ENCODE measurements at regions not wholly inside any gene's neighbourhood (a gene's known extent, or its start where the extent isn't known, plus 50 kb on each side); places are given as distances from the start of the nearest gene placed in this dataset.

GRCh38 chrX:95029571-95029970 lies 1355.6 kb downstream of the FAM133A start:
- TF ChIP-seq, protein P1, sequence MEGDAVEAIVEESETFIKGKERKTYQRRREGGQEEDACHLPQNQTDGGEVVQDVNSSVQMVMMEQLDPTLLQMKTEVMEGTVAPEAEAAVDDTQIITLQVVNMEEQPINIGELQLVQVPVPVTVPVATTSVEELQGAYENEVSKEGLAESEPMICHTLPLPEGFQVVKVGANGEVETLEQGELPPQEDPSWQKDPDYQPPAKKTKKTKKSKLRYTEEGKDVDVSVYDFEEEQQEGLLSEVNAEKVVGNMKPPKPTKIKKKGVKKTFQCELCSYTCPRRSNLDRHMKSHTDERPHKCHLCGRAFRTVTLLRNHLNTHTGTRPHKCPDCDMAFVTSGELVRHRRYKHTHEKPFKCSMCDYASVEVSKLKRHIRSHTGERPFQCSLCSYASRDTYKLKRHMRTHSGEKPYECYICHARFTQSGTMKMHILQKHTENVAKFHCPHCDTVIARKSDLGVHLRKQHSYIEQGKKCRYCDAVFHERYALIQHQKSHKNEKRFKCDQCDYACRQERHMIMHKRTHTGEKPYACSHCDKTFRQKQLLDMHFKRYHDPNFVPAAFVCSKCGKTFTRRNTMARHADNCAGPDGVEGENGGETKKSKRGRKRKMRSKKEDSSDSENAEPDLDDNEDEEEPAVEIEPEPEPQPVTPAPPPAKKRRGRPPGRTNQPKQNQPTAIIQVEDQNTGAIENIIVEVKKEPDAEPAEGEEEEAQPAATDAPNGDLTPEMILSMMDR (IDR thresholded peaks at IDR 0.05; ENCODE audit: low read depth, low read length): no peak
- H3K4me3 ChIP-seq (ENCODE audit: low read depth, low read length): no peak overlapping the region
- in situ Hi-C loops (cut with HindIII; ENCODE audit: low sequenced_read_pairs): no loop called here
- DNase-seq (ENCODE audit: low read depth, low spot score): no peak

- in situ Hi-C loops (cut with HindIII; ENCODE audit: low sequenced_read_pairs): no loop called here
- DNase-seq (ENCODE audit: low read depth, low spot score): no peak
- TF ChIP-seq, protein P1 (IDR thresholded peaks at IDR 0.05; ENCODE audit: low read depth, low read length): no peak
- no peak overlapping the region for H3K4me3 ChIP-seq (ENCODE audit: low read depth, low read length)
Measured at GRCh38 chrX:95040104-95040503, 1366.1 kb downstream of the FAM133A start.

DNA sequence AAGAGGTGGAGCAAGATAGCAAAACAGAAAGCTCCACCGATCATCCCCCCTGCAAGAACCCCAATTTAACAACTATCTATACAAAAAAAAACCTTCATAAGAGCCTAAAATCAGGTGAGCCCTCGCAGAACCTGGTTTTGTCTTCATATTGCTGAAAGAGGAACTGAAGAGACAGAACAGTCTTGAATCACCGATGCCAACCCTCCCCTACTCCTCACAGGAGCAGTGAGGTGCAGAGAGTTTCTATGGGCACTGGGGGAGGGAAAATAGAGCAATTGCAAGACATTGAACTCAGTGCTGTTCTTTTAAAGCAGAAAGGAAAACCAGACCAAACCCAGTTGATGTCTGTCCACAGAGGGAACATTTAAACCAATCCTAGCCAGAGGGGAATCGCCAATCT lies 1370.3 kb downstream of the FAM133A start:
- in situ Hi-C loops (cut with HindIII; ENCODE audit: low sequenced_read_pairs): no loop called here
- H3K4me3 ChIP-seq (ENCODE audit: low read depth, low read length): no peak overlapping the region
- TF ChIP-seq, protein P1 (IDR thresholded peaks at IDR 0.05; ENCODE audit: low read depth, low read length): no peak
- no peak for DNase-seq (ENCODE audit: low read depth, low spot score)

GRCh38 chrX:95055991-95056390 lies 1382.0 kb downstream of the FAM133A start:
- H3K4me3 ChIP-seq (ENCODE audit: low read depth, low read length): no peak overlapping the region
- TF ChIP-seq, protein P1 (IDR thresholded peaks at IDR 0.05; ENCODE audit: low read depth, low read length): no peak
- in situ Hi-C loops (cut with HindIII; ENCODE audit: low sequenced_read_pairs): no loop called here
- DNase-seq (ENCODE audit: low read depth, low spot score): no peak

- H3K4me3 ChIP-seq (ENCODE audit: low read depth, low read length): no peak overlapping the region
- in situ Hi-C loops (cut with HindIII; ENCODE audit: low sequenced_read_pairs): no loop called here
- TF ChIP-seq, protein P1 (IDR thresholded peaks at IDR 0.05; ENCODE audit: low read depth, low read length): peak; percentile 32
- DNase-seq (ENCODE audit: low read depth, low spot score): peak; percentile 49
Measured at GRCh38 chrX:95056901-95057300, 1382.9 kb downstream of the FAM133A start.

GRCh38 chrX:95057341-95057740 lies 1383.3 kb downstream of the FAM133A start:
- peak; percentile 54 for DNase-seq (ENCODE audit: low read depth, low spot score)
- in situ Hi-C loops (cut with HindIII; ENCODE audit: low sequenced_read_pairs): no loop called here
- TF ChIP-seq, protein P1 (IDR thresholded peaks at IDR 0.05; ENCODE audit: low read depth, low read length): no peak
- no peak overlapping the region for H3K4me3 ChIP-seq (ENCODE audit: low read depth, low read length)

GRCh38 chrX:95058815-95059214 lies 1384.8 kb downstream of the FAM133A start:
- TF ChIP-seq, protein P1 (IDR thresholded peaks at IDR 0.05; ENCODE audit: low read depth, low read length): no peak
- peak; percentile 82 for DNase-seq (ENCODE audit: low read depth, low spot score)
- no peak overlapping the region for H3K4me3 ChIP-seq (ENCODE audit: low read depth, low read length)
- in situ Hi-C loops (cut with HindIII; ENCODE audit: low sequenced_read_pairs): no loop called here

Measured in astrocyte of the spinal cord (primary cell).